HG02870 (cell line): ENCODE measurements at regions not wholly inside any gene's neighbourhood (a gene's known extent, or its start where the extent isn't known, plus 50 kb on each side); places are given as distances from the start of the nearest gene placed in this dataset.

Experiments
- ATAC-seq: cut with Tn5 transposase; IDR thresholded peaks from one replicate; pipeline ENCODE4 v1.9.1; 2021; ENCODE audit warnings: mild to moderate bottlenecking, moderate library complexity; ENCODE audit not compliant: unreplicated experiment

GRCh38 chr13:99122171-99122570 is 78.5 kb upstream of the UBAC2 start:
- ATAC-seq = no peak

DNA sequence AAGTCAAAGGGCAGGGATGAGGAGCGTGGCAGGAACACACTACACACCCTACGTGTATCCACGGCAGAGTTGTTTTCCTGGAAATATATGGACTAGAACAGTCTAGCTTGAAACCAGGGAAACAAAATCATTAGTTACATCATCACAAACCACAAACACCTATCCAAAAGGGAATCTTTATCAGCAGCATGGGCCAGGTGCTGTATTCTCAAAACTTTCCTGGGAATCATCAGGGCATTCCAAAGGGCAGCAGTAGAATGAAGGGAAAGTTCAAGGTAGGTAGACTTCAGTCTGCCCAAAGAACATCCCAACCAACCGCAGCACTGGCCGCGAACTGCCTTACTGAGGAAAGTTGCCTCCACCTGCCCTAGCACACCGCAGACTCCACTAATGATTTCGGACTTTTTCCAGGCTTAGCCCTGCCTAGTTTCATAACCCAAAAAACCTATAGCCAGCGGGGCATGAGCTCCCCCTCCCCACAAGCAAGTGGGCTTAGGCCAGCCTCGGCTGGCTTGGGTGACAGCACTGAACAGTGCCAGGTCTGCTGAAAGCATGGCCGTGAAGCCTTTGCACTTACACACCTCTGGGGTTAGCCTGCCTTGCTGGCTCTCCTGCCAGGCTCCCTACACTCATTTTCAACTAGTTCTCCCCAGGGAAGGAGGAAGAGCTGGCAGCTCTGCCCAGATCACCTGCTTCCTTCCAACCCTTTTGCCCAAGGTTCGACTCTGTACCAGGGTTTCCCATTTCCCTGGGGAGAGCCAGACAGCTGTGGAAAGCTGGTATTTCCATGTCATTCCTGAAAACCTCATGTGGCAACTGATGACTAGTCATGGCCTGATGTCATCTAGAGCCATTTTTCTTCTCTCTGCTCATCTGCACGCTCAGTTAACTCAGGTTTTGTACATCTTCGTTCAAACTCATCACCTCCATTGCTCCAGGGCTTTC is 77.3 kb upstream of the UBAC2 start:
- no peak for ATAC-seq

DNA sequence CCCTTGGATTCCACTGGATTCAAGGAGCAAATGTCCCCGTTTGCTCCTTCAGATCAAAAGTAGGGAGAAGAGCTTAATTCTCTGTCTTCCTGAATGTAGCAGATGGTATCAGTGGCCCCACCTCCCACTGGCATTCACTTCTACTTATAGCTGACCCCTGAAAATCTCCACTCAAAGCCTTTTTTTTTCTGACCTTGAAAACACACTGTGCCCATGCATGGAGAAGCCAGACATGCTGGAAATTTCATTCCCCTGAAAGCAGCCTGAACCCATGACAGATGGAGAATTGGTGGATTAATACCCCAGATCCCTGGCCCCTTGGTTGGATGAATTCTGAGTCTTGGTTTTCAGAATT is 76.6 kb upstream of the UBAC2 start:
- no peak for ATAC-seq

DNA sequence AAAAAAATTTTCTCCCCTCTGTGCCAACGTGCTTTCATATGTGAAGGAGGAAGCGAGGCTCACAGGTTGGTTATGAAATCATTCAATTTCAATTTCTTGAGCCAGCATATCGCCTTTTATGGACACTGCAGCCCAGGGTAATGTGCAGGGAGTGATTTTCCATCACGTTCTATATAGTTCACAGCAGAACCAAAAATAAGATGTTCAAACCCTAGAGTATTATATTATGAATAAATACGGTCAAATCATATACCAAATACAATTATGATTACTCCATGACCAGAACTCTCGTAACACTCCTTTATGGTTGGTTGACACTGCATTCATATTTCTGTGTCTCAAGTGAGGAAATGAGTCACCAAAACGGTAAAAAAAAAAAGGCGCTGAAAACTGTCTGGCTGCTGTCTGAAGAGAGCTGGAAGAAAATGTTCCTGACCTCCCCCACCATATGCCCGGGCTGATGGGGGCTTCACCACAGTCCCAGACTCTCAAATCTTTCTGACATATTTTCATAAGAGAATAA is 75.8 kb upstream of the UBAC2 start:
- peak; percentile 83 for ATAC-seq

DNA sequence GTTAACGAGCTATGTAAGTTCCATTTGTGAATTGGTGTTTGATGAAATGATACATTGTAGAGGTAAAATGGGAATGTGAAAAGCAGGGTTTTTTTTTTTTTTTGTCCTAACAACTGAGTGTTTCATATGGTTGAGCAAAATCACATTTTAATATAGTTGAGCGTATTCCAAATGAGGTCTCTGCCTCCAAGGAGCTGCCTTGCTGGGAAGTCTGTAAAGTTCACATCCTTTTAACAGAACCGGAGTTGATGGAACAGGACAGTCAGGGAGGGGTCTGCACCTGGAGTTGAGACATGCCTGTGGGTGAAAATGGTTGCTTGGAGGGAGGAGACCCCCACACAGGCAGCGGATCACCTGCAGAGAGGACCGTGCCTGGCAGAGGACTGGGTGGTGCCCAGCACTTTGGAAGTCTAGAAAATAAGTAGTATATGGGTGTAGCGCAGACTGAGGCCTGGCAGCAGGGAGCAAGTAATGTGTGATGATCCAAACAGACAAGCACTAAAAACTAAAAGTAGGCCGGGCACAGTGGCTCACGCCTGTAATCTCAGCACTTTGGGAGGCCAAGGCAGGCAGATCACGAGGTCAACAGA is 75.2 kb upstream of the UBAC2 start:
- ATAC-seq = no peak

GRCh38 chr13:99126821-99127220 is 73.8 kb upstream of the UBAC2 start:
- no peak for ATAC-seq

DNA sequence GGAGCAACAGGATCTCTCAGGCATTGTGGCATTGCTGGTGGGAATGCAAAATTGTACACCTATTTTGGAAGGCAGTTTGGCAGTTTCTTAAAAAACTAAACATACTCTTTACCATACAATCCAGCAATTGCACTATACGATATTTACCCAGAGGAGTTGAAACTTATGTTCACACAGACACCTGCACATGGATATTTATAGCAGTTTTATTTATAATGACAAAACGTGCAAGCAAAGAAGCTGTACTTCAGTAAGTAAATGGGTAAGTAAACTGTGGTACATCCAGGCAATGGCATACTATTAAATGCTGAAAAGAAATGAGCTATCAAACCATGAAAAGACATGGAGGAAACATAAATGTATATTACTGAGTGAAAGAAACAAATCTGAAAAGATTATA is 71.6 kb upstream of the UBAC2 start:
- ATAC-seq = no peak

- ATAC-seq = no peak
Observed at GRCh38 chr13:99129951-99130350, 70.7 kb upstream of the UBAC2 start.

- ATAC-seq = no peak
Observed at GRCh38 chr13:99131410-99131809, 69.2 kb upstream of the UBAC2 start.

DNA sequence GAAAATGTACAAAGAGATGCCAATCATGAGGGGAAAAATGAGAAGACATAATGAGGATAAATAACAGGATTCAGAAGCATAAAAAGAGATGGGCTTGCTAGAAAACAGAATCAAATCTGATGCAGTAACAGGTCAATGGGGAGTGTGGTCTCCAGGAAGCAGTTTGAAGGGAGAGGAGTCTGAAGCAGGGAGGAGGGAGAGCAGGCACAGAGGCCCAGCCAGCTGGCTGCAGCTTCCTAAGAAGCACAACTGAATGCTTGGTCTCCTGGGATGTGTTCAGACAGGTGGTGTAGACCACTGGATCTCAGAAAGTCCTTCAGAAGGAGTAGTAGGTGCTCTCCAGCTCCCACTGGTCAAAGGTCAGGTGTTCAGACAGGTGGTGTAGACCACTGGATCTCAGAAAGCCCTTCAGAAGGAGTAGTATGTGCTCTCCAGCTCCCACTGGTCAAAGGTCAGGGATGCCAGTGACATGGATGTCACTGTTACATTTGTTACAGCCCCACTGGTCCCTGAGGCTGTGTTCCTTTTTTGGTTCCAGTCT is 68.3 kb upstream of the UBAC2 start:
- ATAC-seq = no peak

DNA sequence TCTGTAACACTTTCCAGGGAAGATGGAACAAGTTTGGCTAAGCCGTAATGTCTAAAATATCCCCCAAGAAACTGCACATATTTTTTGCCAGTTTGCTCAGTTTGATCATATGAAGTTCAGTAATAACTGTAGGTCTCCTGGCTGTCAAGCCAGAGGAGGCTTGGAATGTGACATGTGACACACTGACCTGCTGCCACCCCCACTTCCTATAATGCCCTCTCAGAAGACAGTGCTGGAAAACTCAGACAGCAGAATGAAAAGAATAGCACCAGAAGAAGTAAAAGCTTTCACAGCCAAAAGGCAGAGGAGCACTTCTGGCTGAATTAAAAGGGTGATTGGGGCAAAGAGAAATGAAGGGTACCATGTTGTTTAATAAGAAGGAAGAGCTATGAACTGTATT is 67.4 kb upstream of the UBAC2 start:
- no peak for ATAC-seq

GRCh38 chr13:99133848-99134247 is 66.8 kb upstream of the UBAC2 start:
- no peak for ATAC-seq

- no peak for ATAC-seq
Observed at GRCh38 chr13:99135591-99135990, 65.1 kb upstream of the UBAC2 start.

DNA sequence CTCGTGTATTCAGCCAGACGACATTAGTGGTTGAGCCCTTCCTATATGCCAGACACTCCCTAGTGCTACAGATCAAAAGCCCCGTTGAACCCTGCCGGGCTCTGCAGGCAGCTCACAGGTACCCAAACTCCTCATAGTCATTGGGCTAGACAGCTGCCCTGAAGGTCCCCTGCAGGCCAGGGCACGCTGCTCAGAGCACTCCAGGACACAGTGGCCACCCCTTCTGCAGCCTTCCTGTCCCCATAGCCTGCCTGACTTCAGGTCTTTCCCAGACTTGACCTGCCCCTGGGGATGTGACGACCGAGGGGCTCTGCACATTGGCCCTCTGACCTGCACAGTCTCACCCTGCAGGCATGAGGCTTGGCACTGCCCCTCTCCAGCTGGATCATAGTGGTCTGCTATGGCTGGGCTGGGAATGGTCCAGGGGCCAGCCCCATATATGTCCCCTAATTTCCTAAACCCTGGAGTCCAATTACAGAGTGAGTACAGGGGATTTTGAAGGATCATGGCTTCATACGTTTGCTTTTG is 64.2 kb upstream of the UBAC2 start:
- ATAC-seq = no peak

DNA sequence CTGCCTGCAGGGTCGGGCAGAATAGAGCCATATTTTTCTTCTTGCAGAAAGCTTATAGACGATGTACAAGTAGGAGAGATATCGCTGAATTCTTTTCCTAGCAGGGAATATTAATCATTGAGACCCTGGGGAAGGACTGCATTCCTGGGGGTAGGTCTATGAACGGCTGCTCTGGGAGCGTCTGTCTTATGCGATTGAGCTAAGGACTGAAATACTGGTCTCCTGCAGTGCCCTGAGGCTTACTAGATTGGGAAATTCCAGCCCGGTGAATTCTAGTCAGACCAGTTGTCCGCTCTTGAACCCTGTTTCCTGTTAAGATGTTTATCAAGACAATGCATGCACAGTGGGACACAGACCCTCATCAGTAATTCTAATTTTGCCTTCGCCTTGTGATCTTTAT is 59.8 kb upstream of the UBAC2 start:
- no peak for ATAC-seq

DNA sequence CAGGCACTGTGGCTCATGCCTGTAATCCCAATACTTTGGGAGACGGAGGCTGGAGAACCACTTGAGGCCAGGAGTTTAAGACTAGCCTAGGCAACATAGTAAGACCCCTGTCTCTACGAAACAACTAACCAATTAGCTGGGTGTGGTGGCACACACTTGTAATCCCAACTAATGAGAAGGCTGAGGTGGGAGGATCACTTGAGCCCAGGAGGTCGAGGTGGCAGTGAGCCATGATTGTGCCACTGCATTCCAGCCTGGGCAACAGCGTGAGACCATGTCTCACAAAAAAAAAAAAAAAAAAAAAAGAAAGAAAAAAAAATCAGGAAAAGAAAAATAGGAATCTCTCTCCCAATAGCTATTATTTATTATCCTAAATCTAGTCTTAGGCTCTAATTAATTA is 56.8 kb upstream of the UBAC2 start:
- no peak for ATAC-seq

GRCh38 chr13:99144306-99144705 is 56.3 kb upstream of the UBAC2 start:
- peak; percentile 68 for ATAC-seq

DNA sequence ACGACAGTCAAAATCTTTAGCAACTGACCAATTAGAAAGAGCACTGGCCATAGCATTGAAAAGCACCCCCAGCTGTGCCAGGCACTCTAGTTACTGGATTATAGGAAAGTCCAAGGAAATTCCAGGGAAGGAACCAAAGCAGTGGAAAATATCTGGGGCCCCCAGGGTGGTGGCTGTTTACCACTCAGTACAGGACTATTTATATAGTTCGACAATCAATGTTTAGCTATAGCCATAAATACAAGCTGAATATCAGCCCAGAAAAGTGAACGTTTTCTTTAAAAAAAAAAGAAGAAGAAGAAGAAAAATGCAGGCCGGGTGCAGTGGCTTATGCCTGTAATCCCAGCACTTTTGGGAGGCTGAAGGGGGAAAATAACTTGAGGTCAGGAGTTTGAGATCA is 55.2 kb upstream of the UBAC2 start:
- no peak for ATAC-seq

DNA sequence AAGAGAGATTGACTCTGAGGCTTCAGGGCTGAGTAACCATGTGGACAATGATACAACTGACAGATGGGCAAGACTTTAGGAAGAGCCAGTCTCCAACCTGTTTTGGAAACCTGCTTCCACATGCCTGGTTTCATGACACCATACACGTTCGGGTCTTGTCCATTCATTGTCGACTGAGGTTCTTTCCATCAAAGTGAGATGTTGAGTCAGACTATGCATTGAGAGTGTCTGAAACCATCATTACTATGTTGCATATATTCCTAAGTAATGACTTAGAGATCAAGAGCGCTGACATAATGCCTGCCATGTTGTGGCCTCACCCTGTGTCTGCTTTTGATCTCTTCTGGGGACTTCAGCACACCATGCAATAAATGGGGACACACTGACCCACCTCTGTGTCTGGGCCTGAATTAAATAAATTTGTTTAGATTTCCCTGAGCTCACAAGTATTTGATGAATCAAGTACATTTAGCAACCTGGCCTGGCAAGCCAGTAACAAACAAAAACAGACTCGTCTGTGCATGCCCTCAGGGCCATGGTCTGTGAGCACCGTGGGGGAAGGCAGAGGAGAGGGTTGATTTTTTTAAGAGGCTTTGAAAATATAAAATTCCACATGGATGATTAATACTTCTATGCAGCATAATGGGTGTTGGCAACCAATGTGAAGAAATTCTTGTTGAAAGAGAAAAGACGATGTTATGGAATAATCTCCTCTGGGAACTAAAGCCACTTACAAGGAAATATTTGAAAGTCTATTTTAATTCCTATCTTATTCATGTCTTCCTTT is 49.9 kb upstream of the UBAC2 start:
- no peak for ATAC-seq
